ENCODE measurements at regions not wholly inside any gene's neighbourhood (a gene's known extent, or its start where the extent isn't known, plus 50 kb on each side); places are given as distances from the start of the nearest gene placed in this dataset.

DNA sequence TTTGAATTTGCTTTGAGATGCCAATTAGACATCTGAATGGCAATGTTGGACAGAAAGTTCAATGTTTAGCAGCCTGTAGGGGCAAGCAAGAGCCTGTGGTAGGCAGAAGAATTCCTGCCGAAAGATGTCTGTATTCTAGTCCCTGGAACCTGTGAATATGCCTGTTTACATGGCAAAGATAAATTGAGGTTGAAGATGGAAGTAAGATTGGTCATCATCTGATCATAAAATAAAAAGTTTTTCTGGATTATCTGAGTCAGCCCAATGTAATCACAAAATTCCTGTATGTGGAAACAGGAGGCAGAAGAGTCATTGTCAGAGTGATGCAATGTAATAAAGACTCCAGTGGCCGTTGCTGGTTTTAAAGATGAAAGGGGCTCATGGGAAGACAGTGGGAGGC, 430.5 kb downstream of the MDFIC start:
- TF ChIP-seq RAD21 (IDR thresholded peaks at IDR 0.05; ENCODE audit: insufficient read depth, low read depth, low read length) (no peak), ZBTB40 (IDR thresholded peaks at IDR 0.05; ENCODE audit: borderline replicate concordance) (no peak), NFYA (IDR thresholded peaks at IDR 0.05; ENCODE audit: borderline replicate concordance, low read depth, low read length) (no peak), ZNF24 (IDR thresholded peaks at IDR 0.05) (no peak), MXI1 (IDR thresholded peaks at IDR 0.05; ENCODE audit: low read depth, low read length) (no peak), SREBF2 (IDR thresholded peaks at IDR 0.05; ENCODE audit: low read length) (no peak), SIN3A (IDR thresholded peaks at IDR 0.05; ENCODE audit: low read depth, low read length) (no peak)
